ENCODE measurements at regions not wholly inside any gene's neighbourhood (a gene's known extent, or its start where the extent isn't known, plus 50 kb on each side); places are given as distances from the start of the nearest gene placed in this dataset.

DNA sequence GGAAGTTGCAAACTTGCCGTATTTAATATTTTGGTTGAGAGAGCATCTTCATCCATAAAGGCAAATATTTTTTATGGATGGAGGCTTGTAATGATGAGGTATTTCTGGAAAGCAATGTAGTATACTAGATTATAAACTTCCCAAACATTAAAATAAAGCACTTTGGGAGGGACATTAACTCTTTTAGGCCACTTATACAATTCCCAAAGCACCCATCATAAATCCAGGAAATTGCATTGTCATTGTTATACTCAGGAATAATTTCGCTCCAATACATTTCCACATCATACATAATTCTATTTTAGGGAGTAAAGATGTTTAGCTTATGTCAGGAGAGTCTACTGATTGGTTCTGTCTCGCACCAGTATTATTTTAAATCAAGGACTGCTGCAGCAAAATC lies 212.7 kb upstream of the MKI67 start:
- TF ChIP-seq, protein P1, sequence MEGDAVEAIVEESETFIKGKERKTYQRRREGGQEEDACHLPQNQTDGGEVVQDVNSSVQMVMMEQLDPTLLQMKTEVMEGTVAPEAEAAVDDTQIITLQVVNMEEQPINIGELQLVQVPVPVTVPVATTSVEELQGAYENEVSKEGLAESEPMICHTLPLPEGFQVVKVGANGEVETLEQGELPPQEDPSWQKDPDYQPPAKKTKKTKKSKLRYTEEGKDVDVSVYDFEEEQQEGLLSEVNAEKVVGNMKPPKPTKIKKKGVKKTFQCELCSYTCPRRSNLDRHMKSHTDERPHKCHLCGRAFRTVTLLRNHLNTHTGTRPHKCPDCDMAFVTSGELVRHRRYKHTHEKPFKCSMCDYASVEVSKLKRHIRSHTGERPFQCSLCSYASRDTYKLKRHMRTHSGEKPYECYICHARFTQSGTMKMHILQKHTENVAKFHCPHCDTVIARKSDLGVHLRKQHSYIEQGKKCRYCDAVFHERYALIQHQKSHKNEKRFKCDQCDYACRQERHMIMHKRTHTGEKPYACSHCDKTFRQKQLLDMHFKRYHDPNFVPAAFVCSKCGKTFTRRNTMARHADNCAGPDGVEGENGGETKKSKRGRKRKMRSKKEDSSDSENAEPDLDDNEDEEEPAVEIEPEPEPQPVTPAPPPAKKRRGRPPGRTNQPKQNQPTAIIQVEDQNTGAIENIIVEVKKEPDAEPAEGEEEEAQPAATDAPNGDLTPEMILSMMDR (IDR thresholded peaks at IDR 0.05) = no peak
- TF ChIP-seq POLR2A (IDR thresholded peaks at IDR 0.05) = no peak
